Neural progenitor cell (in vitro differentiated cells): ENCODE measurements at regions not wholly inside any gene's neighbourhood (a gene's known extent, or its start where the extent isn't known, plus 50 kb on each side); places are given as distances from the start of the nearest gene placed in this dataset.

Source experiments
- EZH2 ChIP-seq: fragments of 200-600 bp; sonication (generic); IDR thresholded peaks from 2 replicates; pipeline ENCODE4 v1.6.1; 2017; ENCODE audit warnings: antibody characterized with exemption, mild to moderate bottlenecking, moderate library complexity
- EZH2phosphoT487 ChIP-seq: fragments of 200-600 bp; sonication (generic); IDR thresholded peaks from 2 replicates; pipeline ENCODE4 v1.6.1; 2017; ENCODE audit warnings: antibody characterized with exemption
- TF ChIP-seq, protein P1 (sequence below): fragments of 200-600 bp; sonication (generic); IDR thresholded peaks from 2 replicates; pipeline ENCODE4 v1.5.1; 2017; ENCODE audit warnings: antibody characterized with exemption, mild to moderate bottlenecking

DNA sequence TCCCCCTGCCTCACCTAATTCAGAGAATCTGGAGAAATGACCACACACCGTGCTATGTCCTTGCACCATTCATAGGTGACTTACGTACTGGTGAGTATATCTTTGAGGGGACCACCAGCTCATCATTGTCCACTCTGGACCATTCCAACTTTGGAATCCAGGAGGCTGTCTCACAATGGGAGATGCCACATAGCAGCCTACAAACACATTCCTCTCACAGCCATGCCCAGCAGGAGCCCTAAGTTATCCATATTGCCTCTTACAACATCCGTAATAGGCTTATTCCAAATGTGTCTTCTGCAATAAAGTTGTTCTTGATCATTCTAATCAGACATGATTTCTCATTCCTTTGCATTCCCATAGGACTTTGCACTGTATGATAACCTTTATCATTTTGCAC lies 436.7 kb downstream of the EFNB2 start:
- TF ChIP-seq, protein P1, sequence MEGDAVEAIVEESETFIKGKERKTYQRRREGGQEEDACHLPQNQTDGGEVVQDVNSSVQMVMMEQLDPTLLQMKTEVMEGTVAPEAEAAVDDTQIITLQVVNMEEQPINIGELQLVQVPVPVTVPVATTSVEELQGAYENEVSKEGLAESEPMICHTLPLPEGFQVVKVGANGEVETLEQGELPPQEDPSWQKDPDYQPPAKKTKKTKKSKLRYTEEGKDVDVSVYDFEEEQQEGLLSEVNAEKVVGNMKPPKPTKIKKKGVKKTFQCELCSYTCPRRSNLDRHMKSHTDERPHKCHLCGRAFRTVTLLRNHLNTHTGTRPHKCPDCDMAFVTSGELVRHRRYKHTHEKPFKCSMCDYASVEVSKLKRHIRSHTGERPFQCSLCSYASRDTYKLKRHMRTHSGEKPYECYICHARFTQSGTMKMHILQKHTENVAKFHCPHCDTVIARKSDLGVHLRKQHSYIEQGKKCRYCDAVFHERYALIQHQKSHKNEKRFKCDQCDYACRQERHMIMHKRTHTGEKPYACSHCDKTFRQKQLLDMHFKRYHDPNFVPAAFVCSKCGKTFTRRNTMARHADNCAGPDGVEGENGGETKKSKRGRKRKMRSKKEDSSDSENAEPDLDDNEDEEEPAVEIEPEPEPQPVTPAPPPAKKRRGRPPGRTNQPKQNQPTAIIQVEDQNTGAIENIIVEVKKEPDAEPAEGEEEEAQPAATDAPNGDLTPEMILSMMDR, result no peak
- TF ChIP-seq EZH2, result no peak
- TF ChIP-seq EZH2phosphoT487, result no peak
